ENCODE measurements at regions not wholly inside any gene's neighbourhood (a gene's known extent, or its start where the extent isn't known, plus 50 kb on each side); places are given as distances from the start of the nearest gene placed in this dataset.

GRCh38 chr11:15627560-15627959 lies 512.8 kb downstream of the INSC start:
- TF ChIP-seq CTCF (conservative IDR thresholded peaks at IDR 0.05), result no peak
- no peak for TF ChIP-seq ZFX (IDR thresholded peaks at IDR 0.05)
